Activated gamma-delta T cell treated with anti-CD3 and anti-CD28 coated beads, Interleukin-2, amount 50 U/mL, for 16 hours (primary cell): ENCODE measurements at regions not wholly inside any gene's neighbourhood (a gene's known extent, or its start where the extent isn't known, plus 50 kb on each side); places are given as distances from the start of the nearest gene placed in this dataset.
"Not testable (repeated sequence)": the region's sequence is repeated elsewhere in the genome, so short reads cannot be mapped to it uniquely, and the experiment has no call there.

ENCODE experiments used
- DNase-seq: peaks from one replicate; pipeline ENCODE4 v3.0.0-alpha.2; 2020; ENCODE audit warnings: low read depth

DNA sequence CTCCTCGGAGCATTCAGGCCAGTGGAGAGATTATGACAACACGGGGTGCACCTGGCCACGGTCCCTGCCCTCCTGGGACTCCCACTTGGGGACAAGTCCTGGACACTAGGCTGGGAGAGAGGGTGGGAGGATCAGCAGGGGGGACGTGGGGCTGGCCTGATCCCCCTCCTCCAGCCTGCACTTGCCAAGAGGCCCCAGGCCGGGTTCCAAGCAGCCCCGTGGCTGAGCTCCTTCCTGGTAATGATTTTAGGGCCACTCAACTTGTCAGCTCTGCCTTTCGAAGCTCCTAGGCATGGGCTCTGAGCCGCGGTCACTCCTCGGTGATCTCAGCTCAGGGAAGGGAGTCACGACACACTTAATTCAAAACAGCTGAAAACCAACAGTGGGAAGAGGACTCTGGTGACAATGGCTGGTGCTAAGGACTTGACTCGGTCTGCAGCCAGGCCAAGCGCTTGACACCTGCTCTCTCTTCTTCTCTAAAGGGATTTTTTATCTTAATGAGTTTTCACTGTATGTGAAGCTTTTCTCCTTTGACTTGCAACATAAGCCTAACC lies 161.7 kb downstream of the BMP7 start:
- DNase-seq = no peak

- DNase-seq = no peak
Measured at GRCh38 chr20:57106030-57106682, 160.3 kb downstream of the BMP7 start.

DNA sequence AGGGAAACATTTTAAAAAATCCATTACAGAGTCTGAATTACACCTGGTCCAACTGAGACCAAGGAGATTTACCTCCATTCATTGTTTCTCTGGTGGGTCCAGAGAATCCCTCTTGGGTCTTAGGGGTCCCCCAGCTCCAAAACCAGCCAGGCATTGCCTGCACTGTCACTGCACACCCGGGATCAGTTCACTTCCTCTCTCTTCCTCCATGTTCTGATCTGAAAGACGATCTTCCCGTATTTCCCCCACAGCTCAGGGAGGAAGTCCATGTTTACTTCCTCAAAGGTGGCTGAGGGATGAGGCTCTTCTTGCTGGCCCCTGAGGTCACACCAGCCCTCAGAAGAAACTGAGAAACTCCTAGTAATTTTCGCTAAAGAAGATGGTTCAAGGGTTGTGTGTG lies 159.7 kb downstream of the BMP7 start:
- DNase-seq = no peak

GRCh38 chr20:57107208-57107607 lies 159.2 kb downstream of the BMP7 start:
- DNase-seq = no peak

- DNase-seq = no peak
Measured at GRCh38 chr20:57108218-57108617, 158.2 kb downstream of the BMP7 start.

DNA sequence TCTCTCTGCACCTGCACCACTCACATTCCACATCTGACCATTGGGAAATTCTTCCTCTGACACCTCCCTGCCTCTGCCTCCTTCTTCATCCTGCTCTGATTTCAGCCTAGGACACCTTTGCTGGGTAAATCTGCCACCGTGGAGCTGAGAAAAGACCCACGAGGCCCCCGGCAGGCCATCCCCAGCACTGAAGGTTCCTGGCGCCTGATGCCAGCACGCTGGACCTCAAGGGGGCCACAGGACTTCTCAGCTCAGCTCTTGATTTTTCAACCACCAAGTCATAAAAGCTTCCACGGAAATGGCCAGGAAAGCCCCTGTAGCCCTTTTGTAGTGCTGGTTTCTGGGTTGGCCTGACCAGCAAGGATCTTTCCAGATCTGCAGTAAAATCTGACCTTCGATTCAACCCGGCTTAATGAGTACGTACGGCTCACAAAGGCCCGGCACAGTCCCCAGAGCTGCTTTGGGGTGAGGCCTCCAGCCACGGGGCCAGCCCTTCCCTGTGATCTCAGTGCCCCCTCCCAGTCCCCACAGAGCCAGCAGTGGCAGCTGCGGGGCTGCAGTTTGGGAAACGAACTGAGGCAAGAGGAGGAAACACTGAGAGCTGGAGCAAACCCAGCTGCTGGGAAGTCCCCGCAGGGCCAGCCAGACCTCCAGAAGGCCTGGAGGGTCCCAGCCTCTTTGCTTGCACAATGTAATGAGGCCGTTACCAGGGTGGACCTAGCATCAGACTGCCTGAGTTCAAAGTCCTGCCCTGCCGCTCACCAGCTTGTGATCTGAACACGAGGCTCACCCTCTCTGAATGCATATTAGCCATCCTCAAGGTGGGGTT lies 157.5 kb downstream of the BMP7 start:
- no peak for DNase-seq

GRCh38 chr20:57109571-57109953 lies 156.9 kb downstream of the BMP7 start:
- no peak for DNase-seq

- not testable (repeated sequence) for DNase-seq
Measured at GRCh38 chr20:57110121-57111027, 156.1 kb downstream of the BMP7 start.

- DNase-seq = no peak
Measured at GRCh38 chr20:57111028-57111373, 155.4 kb downstream of the BMP7 start.

- DNase-seq = no peak
Measured at GRCh38 chr20:57112448-57112847, 154.0 kb downstream of the BMP7 start.

- DNase-seq = no peak
Measured at GRCh38 chr20:57114290-57115005, 152.0 kb downstream of the BMP7 start.

- no peak for DNase-seq
Measured at GRCh38 chr20:57117296-57117695, 149.1 kb downstream of the BMP7 start.

GRCh38 chr20:57118107-57118769 lies 148.2 kb downstream of the BMP7 start:
- DNase-seq = no peak
